ENCODE measurements at regions not wholly inside any gene's neighbourhood (a gene's known extent, or its start where the extent isn't known, plus 50 kb on each side); places are given as distances from the start of the nearest gene placed in this dataset.

DNA sequence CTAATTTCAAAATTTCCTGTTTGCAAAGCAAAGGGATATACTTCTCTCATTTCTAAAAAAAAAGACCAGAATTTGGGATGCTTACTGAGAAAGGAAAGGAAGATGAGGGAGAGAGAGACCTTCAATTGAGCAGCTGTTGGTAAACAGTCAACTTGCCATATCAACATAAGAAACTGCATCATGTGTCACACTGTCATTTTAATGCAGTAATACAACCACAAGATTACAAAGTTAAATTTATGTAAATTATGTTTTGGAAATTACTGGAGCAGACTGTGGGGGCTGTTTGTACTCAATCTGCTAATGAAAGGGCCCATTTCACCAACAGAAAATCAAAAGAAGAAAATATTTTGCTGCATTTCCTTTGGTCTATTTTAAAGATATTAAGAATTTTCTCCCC is 370.4 kb upstream of the TMPO start:
- no peak for DNase-seq (ENCODE audit: low spot score)
- in situ Hi-C loops (cut with MboI; ENCODE audit: low pct_unique_long_range_greater_than_20kb, low sequenced_read_pairs, unreplicated experiment), result no loop called here
- TF ChIP-seq, protein P1, sequence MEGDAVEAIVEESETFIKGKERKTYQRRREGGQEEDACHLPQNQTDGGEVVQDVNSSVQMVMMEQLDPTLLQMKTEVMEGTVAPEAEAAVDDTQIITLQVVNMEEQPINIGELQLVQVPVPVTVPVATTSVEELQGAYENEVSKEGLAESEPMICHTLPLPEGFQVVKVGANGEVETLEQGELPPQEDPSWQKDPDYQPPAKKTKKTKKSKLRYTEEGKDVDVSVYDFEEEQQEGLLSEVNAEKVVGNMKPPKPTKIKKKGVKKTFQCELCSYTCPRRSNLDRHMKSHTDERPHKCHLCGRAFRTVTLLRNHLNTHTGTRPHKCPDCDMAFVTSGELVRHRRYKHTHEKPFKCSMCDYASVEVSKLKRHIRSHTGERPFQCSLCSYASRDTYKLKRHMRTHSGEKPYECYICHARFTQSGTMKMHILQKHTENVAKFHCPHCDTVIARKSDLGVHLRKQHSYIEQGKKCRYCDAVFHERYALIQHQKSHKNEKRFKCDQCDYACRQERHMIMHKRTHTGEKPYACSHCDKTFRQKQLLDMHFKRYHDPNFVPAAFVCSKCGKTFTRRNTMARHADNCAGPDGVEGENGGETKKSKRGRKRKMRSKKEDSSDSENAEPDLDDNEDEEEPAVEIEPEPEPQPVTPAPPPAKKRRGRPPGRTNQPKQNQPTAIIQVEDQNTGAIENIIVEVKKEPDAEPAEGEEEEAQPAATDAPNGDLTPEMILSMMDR (IDR thresholded peaks at IDR 0.05; ENCODE audit: extremely low read depth, insufficient read depth, missing control alignments), result no peak

DNA sequence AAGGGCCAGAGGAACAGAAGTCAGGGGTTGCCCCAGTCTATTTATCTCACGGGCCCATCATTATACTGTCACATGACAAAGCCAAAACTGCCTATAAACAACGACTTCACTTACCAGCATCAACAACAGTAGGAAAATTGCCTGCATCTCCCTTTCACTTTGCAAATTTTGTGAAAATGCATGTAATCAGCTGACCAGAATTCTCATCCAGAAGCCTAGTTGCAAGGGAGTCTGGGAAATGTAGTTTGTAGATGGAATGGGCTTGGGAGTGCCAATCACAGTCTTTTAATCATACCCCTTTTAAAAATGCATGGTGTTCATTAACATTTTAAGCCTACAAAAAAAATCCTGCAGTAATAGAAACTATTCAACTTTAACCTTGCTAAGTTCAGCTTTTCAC is 369.3 kb upstream of the TMPO start:
- no peak for DNase-seq (ENCODE audit: low spot score)
- in situ Hi-C loops (cut with MboI; ENCODE audit: low pct_unique_long_range_greater_than_20kb, low sequenced_read_pairs, unreplicated experiment), result no loop called here
- TF ChIP-seq, protein P1 (IDR thresholded peaks at IDR 0.05; ENCODE audit: extremely low read depth, insufficient read depth, missing control alignments), result no peak

DNA sequence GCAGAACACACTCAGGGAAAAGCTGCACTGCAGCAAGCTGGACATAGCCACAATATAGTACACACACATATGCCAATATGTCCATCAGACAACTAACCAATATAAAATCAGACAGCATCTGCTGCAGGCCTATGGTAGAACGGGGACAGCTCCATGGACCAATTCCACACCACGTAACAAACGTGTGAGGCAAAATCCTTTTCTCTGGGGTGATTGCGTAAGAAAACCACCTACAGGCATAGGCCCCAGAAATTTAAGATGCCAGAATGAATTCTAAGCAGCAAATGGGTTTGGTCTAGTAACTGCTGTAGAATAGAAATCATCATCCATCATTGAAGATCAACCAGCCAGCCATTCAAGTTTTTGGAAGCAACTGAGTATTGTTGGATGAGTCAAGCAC is 368.9 kb upstream of the TMPO start:
- TF ChIP-seq, protein P1 (IDR thresholded peaks at IDR 0.05; ENCODE audit: extremely low read depth, insufficient read depth, missing control alignments), result no peak
- in situ Hi-C loops (cut with MboI; ENCODE audit: low pct_unique_long_range_greater_than_20kb, low sequenced_read_pairs, unreplicated experiment), result no loop called here
- no peak for DNase-seq (ENCODE audit: low spot score)

DNA sequence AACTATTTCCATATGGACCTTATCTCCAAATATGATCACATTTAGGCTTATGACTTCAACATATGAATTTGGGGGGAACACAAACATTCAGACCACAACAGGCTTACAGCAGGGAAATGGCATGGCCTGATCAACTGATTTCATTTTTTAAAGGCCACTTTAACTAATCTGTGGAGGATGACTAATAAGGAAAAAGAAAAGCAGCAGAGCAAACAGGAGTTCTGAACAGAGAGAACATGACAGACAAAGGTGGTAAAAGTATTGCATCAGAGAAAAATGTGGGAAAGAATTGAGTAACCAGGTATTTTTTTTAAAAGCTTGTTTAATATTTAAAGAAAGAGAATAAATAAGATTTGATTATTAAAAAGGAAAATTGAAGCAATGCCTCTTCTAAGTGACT is 366.1 kb upstream of the TMPO start:
- in situ Hi-C loops (cut with MboI; ENCODE audit: low pct_unique_long_range_greater_than_20kb, low sequenced_read_pairs, unreplicated experiment), result no loop called here
- no peak for DNase-seq (ENCODE audit: low spot score)
- TF ChIP-seq, protein P1 (IDR thresholded peaks at IDR 0.05; ENCODE audit: extremely low read depth, insufficient read depth, missing control alignments), result no peak

DNA sequence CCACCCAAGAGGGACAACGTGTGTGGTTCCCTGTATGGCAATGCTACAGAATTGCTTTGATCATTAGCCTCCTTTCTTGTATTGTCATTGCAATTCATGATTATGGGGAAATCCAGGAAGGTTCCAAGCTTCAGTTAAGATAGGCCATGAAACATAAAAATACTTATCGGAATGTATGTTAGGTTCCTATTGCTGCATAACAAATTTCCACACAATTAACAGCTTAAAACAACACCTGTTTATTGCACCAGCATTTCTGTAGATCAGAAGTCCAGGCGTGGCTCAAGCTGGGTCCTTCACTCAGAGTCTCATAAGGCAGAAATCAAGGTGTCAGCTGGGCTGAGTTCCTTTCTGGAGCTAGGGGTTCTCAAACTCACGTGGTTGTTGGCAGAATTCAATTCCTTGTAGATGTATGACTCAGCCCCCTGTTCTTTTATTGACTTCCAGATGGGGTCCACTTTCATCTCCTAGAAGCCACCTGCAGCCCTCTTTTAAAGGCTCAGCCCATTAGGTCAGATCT is 365.6 kb upstream of the TMPO start:
- TF ChIP-seq, protein P1 (IDR thresholded peaks at IDR 0.05; ENCODE audit: extremely low read depth, insufficient read depth, missing control alignments), result no peak
- no peak for DNase-seq (ENCODE audit: low spot score)
- in situ Hi-C loops (cut with MboI; ENCODE audit: low pct_unique_long_range_greater_than_20kb, low sequenced_read_pairs, unreplicated experiment), result no loop called here

DNA sequence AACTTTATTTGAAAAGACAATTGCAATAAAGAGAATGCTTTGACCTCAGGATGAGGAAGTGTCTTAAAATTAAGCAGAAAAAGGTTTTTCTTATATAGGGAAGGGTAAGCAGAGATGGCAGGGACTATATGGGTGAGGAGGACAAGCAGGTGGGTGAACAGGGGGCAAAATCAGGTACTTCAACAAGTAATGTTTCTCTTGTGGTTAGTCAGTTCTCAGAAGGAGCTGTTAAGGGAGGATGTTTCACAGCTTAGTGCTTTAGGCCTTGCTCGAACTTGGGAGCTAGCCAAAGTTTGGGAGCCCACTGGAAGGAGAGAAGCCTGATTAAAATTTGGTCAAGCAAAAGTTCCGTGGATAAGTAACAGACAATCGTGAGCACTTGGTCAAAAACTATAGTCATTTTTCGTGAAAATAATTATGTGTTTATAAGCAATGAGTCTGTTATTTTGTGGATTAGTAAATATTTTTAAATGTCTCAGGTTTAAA is 364.2 kb upstream of the TMPO start:
- DNase-seq (ENCODE audit: low spot score), result no peak
- in situ Hi-C loops (cut with MboI; ENCODE audit: low pct_unique_long_range_greater_than_20kb, low sequenced_read_pairs, unreplicated experiment), result no loop called here
- TF ChIP-seq, protein P1 (IDR thresholded peaks at IDR 0.05; ENCODE audit: extremely low read depth, insufficient read depth, missing control alignments), result no peak

DNA sequence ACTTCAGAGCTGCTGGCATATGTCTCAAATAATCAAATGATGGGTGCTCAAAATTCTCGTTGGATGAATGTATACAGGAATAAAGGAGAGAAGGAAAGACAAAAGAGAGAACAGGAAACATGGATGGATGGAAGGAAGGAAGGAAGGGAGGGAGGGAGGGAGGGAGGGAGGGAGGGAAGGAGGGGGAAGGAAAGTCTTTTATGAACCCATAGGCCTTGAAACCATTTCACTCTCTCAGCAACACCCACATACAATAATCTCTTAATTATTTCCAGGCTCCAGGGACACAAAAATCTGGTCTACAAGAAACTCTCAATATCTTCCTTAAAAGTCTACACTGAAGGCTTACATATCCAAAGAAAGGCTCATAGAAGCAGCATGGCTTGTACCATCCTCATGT is 363.4 kb upstream of the TMPO start:
- DNase-seq (ENCODE audit: low spot score), result no peak
- in situ Hi-C loops (cut with MboI; ENCODE audit: low pct_unique_long_range_greater_than_20kb, low sequenced_read_pairs, unreplicated experiment), result no loop called here
- TF ChIP-seq, protein P1 (IDR thresholded peaks at IDR 0.05; ENCODE audit: extremely low read depth, insufficient read depth, missing control alignments), result no peak

Data from GM13977 (cell line).